Glutamatergic neuron (in vitro differentiated cells): ENCODE measurements at regions not wholly inside any gene's neighbourhood (a gene's known extent, or its start where the extent isn't known, plus 50 kb on each side); places are given as distances from the start of the nearest gene placed in this dataset.
A peak's percentile ranks its signal among the peaks of the same experiment; 100 is the strongest.

Source experiments
- DNase-seq: peaks from one replicate; pipeline ENCODE4 v3.0.0; 2022
- H3K27ac Mint-ChIP-seq: one replicate; pipeline ENCODE4 v1.8.0; 2020; ENCODE audit warnings: mild to moderate bottlenecking, mixed read lengths, inconsistent platforms; ENCODE audit not compliant: unreplicated experiment
- H3K27me3 Mint-ChIP-seq: one replicate; pipeline ENCODE4 v1.8.0; 2020; ENCODE audit warnings: mild to moderate bottlenecking, moderate library complexity, mixed read lengths, inconsistent platforms; ENCODE audit not compliant: unreplicated experiment
- H3K36me3 Mint-ChIP-seq: one replicate; pipeline ENCODE4 v1.8.0; 2020; ENCODE audit warnings: mild to moderate bottlenecking, mixed read lengths, inconsistent platforms; ENCODE audit not compliant: unreplicated experiment
- H3K4me1 Mint-ChIP-seq: one replicate; pipeline ENCODE4 v1.8.0; 2020; ENCODE audit warnings: mild to moderate bottlenecking, low read depth, mixed read lengths, inconsistent platforms; ENCODE audit not compliant: unreplicated experiment
- H3K4me3 Mint-ChIP-seq: one replicate; pipeline ENCODE4 v1.8.0; 2020; ENCODE audit warnings: mild to moderate bottlenecking, mixed read lengths, inconsistent platforms; ENCODE audit not compliant: unreplicated experiment
- H3K9me3 Mint-ChIP-seq: one replicate; pipeline ENCODE4 v1.8.0; 2020; ENCODE audit warnings: mild to moderate bottlenecking, moderate library complexity, mixed read lengths, inconsistent platforms; ENCODE audit not compliant: unreplicated experiment
- TF ChIP-seq, protein P1 (sequence below): fragments of 200-600 bp; sonication (generic); IDR thresholded peaks from one replicate; pipeline ENCODE4 v1.5.0; 2021; ENCODE audit not compliant: partially characterized antibody, unreplicated experiment

DNA sequence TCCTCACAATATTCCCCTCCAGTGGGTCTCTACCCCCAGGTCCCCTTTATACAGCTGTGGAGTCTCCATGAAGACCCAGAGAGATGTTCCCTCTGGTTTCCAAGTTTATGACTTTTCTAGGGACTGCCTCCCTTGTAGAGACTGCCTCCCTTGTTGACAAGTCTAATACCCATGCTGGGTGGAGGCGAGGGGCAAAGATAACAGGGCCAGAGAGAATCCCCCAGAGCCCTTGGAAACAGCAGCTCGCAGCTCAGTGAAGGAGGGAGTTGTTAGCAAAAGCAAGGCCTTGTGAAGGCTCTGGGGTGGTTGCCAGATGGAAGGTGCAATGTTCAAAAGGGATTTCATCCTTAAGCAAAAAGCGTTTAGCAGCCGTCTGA lies 75.0 kb upstream of the GATA6 start:
- Mint-ChIP-seq H3K4me3 (no peak overlapping the region), H3K9me3 (peaks cover 1% of the 10 kb centered on the region), H3K4me1 (peaks cover 8% of the 10 kb centered on the region), H3K27ac (peak overlapping the region; percentile 34), H3K36me3 (no peaks in the 10 kb centered on the region), H3K27me3 (peaks cover 1% of the 10 kb centered on the region)
- TF ChIP-seq, protein P1, sequence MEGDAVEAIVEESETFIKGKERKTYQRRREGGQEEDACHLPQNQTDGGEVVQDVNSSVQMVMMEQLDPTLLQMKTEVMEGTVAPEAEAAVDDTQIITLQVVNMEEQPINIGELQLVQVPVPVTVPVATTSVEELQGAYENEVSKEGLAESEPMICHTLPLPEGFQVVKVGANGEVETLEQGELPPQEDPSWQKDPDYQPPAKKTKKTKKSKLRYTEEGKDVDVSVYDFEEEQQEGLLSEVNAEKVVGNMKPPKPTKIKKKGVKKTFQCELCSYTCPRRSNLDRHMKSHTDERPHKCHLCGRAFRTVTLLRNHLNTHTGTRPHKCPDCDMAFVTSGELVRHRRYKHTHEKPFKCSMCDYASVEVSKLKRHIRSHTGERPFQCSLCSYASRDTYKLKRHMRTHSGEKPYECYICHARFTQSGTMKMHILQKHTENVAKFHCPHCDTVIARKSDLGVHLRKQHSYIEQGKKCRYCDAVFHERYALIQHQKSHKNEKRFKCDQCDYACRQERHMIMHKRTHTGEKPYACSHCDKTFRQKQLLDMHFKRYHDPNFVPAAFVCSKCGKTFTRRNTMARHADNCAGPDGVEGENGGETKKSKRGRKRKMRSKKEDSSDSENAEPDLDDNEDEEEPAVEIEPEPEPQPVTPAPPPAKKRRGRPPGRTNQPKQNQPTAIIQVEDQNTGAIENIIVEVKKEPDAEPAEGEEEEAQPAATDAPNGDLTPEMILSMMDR = no peak
- DNase-seq = no peak

DNA sequence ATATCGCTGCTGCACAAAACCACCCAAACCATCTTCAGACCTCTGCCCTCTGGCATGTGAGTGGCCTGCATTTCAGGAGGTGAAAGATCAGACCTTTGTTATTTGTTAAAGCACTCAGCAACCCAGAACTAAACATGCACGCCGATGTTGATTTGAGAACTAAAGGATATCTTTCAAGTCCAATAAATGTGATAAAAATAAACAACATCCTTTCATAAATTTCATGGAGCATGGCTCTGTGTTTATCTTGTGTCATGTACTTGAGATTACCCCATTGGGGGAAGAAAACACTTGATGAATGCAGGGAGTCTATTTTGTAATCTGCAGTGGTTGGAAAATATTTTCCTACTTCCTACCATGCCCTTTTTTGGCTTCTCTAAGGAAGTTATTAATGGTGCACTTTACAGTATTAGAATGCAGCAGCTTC lies 70.8 kb upstream of the GATA6 start:
- no peak overlapping the region for H3K27ac Mint-ChIP-seq
- H3K4me3 Mint-ChIP-seq = no peak overlapping the region
- no peak for DNase-seq
- peaks cover 5% of the 10 kb centered on the region for H3K36me3 Mint-ChIP-seq
- H3K4me1 Mint-ChIP-seq = peaks cover 7% of the 10 kb centered on the region
- peaks cover 1% of the 10 kb centered on the region for H3K27me3 Mint-ChIP-seq
- TF ChIP-seq, protein P1 = no peak
- H3K9me3 Mint-ChIP-seq = no peaks in the 10 kb centered on the region

DNA sequence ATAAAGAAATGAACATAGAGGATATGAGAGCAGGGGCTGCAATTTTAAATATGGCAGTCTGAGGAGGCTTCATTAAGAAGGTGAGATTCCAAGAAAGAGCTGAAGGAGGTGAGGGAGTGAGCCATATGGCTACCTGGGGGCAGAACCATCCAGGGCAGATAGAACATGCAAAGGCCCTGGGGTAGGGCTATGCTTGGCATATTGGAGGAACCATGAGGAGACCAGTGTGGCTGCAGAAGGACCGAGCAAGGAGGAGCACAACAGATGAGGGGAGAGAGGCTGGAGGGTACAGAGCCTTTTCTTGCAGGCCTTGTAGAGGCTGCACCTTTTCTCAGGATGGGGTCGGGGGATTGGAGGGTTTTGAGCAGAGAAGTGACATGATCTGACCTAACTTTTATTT lies 69.5 kb upstream of the GATA6 start:
- Mint-ChIP-seq H3K27me3 (peaks cover 1% of the 10 kb centered on the region), H3K4me3 (no peak overlapping the region), H3K27ac (no peak overlapping the region), H3K4me1 (no peaks in the 10 kb centered on the region), H3K9me3 (no peaks in the 10 kb centered on the region), H3K36me3 (peaks cover 5% of the 10 kb centered on the region)
- no peak for DNase-seq
- TF ChIP-seq, protein P1 = no peak

DNA sequence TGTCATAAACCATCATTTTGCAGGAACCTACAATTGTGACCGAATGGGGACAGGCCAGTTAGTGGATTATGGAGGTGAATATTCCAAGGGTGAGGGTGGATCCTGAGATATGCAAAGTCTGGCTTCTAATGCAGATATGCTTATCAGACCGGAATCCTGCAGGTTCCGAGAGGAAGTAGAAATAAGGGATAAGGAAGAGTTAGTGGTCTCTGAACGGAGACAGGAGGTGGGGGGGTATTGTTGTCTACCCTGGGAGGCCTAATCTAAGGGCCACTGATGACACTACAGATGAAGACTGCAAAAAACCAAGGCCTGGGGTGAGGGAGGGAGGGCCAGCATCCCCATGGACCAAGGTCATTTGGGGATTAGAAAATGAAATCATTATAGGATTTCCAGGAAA lies 67.7 kb upstream of the GATA6 start:
- TF ChIP-seq, protein P1 = no peak
- no peak overlapping the region for H3K27ac Mint-ChIP-seq
- H3K27me3 Mint-ChIP-seq = peaks cover 1% of the 10 kb centered on the region
- H3K4me3 Mint-ChIP-seq = no peak overlapping the region
- H3K4me1 Mint-ChIP-seq = no peaks in the 10 kb centered on the region
- H3K36me3 Mint-ChIP-seq = peaks cover 5% of the 10 kb centered on the region
- no peaks in the 10 kb centered on the region for H3K9me3 Mint-ChIP-seq
- no peak for DNase-seq

DNA sequence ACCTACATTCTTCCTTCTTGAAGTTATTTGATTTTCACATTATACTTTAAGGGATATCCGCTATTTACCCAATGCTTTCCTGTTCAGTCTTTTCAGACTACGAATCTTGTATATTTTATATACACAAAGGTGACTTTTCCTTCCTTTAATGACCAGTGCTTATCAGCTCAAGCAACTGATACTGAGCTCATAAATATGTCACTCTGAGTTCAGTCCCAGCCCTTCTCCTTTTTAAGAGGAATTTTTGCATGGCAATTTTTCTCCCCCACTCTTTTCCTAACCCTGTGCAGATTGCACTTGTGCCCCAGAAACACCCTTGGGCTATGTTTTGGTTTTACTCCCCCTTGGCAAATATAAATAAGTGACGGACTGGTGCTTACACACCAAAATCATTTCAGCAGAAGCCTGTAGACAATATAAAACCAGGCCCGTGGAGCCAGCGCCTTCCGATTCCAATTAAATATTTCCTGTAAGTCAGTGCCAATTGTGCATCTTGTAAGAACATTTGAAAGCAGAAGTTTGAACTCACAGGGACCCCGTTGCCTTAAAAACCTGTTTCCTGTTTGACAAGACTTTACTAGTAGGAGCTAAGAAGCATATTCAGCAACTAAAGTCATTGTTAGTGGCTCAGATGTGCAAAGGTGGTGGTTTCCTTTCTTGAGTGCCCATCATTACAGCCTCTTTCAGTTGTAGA lies 66.3 kb upstream of the GATA6 start:
- no peak for DNase-seq
- Mint-ChIP-seq H3K36me3 (peaks cover 5% of the 10 kb centered on the region), H3K27me3 (peaks cover 1% of the 10 kb centered on the region), H3K4me3 (no peak overlapping the region), H3K4me1 (peaks cover 2% of the 10 kb centered on the region), H3K9me3 (no peaks in the 10 kb centered on the region), H3K27ac (no peak overlapping the region)
- TF ChIP-seq, protein P1 = no peak
